Gastroesophageal sphincter (tissue), 3 donors: ENCODE measurements at regions not wholly inside any gene's neighbourhood (a gene's known extent, or its start where the extent isn't known, plus 50 kb on each side); places are given as distances from the start of the nearest gene placed in this dataset.

Experiments used
- EP300 ChIP-seq: sonication (generic); formaldehyde crosslinking; IDR thresholded peaks from one replicate; pipeline ENCODE4 v1.6.1; 2017; ENCODE audit warnings: antibody characterized with exemption, mild to moderate bottlenecking
- POLR2A ChIP-seq, 2 donors: fragments of 450-650 bp; IDR thresholded peaks; one replicate each; pipeline ENCODE4 v1.6.1; 2017; ENCODE audit warnings: antibody characterized with exemption in 2 of 2, mild to moderate bottlenecking in 2 of 2, moderate library complexity in 1 of 2
- TF ChIP-seq, protein P1 (sequence below), 4 experiments: fragments of 200-600 bp in 2 of 4; fragments of 450-650 bp in 2 of 4; sonication (generic) in 1 of 4; IDR thresholded peaks; one replicate each; pipeline ENCODE4 v1.5.1; 2017 to 2019; ENCODE audit warnings: antibody characterized with exemption in 4 of 4, mild to moderate bottlenecking in 2 of 4, moderate library complexity in 2 of 4

DNA sequence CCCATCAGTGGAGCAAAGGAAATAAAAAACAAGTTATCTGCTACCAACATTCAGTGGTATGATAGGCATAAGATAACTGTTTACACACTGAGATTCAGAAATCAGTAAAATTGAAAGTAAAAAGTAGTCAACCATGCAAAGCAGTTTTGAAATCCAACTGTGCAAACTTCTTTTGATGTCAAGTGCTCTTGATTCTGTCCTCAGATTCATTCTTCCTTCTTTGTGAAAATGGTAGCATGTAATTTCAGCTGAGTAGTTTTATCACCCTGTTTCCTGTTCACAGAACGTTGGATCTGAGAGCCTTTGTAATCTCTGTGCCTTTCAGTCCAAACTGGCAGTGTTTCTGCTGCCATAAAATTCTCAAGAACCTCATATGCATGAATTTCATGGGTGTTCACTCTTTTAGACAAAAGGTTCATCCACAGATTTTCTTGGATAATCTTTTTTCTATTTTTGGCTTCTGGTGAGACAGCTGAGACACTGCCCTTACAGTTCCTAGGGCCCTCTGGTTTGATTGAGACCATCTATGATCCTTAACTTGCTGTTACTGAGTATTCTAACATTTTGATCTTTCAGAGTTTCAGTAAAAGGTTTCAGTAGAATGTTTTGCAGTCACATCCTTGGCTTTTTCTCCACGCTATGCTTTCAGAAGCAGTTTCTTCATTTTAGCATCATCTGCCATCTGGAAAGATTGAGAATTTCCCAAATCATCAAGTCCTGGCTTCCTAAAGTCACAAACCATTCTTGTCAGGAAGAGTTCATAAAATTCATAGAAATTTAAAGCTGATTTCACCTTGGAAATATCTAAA lies 272.3 kb upstream of the EPHA4 start:
- TF ChIP-seq, protein P1, sequence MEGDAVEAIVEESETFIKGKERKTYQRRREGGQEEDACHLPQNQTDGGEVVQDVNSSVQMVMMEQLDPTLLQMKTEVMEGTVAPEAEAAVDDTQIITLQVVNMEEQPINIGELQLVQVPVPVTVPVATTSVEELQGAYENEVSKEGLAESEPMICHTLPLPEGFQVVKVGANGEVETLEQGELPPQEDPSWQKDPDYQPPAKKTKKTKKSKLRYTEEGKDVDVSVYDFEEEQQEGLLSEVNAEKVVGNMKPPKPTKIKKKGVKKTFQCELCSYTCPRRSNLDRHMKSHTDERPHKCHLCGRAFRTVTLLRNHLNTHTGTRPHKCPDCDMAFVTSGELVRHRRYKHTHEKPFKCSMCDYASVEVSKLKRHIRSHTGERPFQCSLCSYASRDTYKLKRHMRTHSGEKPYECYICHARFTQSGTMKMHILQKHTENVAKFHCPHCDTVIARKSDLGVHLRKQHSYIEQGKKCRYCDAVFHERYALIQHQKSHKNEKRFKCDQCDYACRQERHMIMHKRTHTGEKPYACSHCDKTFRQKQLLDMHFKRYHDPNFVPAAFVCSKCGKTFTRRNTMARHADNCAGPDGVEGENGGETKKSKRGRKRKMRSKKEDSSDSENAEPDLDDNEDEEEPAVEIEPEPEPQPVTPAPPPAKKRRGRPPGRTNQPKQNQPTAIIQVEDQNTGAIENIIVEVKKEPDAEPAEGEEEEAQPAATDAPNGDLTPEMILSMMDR (IDR thresholded peaks at IDR 0.05), result no peak
- no peak for TF ChIP-seq POLR2A (IDR thresholded peaks at IDR 0.05)
- no peak for TF ChIP-seq EP300
